ENCODE measurements at regions not wholly inside any gene's neighbourhood (a gene's known extent, or its start where the extent isn't known, plus 50 kb on each side); places are given as distances from the start of the nearest gene placed in this dataset.

- Mint-ChIP-seq H3K9me3 (no peaks in the 10 kb centered on the region), H3K27me3 (no peaks in the 10 kb centered on the region), H3K27ac (no peak overlapping the region), H3K4me3 (no peak overlapping the region), H3K4me1 (no peaks in the 10 kb centered on the region), H3K36me3 (ENCODE audit: low read depth) (no peaks in the 10 kb centered on the region)
- intact Hi-C loops (cut with micrococcal nuclease), result no loop called here
- POLR2A ChIA-PET, result no interaction called here
- ATAC-seq (ENCODE audit: low read depth), result no peak
- TF ChIP-seq CTCF (IDR thresholded peaks at IDR 0.05), result no peak
- CTCF ChIA-PET, result no interaction called here
- no peak for DNase-seq
Observed at GRCh38 chr14:86288336-86288735, 758.4 kb downstream of the FLRT2 start.

GRCh38 chr14:86279405-86279804 lies 749.5 kb downstream of the FLRT2 start:
- H3K27ac Mint-ChIP-seq, result no peak overlapping the region
- POLR2A ChIA-PET, result no interaction called here
- H3K4me1 Mint-ChIP-seq, result no peaks in the 10 kb centered on the region
- intact Hi-C loops (cut with micrococcal nuclease), result no loop called here
- CTCF ChIA-PET, result no interaction called here
- H3K9me3 Mint-ChIP-seq, result peaks cover 3% of the 10 kb centered on the region
- ATAC-seq (ENCODE audit: low read depth), result no peak
- no peaks in the 10 kb centered on the region for H3K36me3 Mint-ChIP-seq (ENCODE audit: low read depth)
- no peak for DNase-seq
- no peak overlapping the region for H3K4me3 Mint-ChIP-seq
- H3K27me3 Mint-ChIP-seq, result no peaks in the 10 kb centered on the region
- no peak for TF ChIP-seq CTCF (IDR thresholded peaks at IDR 0.05)

GRCh38 chr14:86257973-86258372 lies 728.0 kb downstream of the FLRT2 start:
- Mint-ChIP-seq H3K9me3 (no peaks in the 10 kb centered on the region), H3K27ac (no peak overlapping the region), H3K27me3 (no peaks in the 10 kb centered on the region), H3K4me1 (peaks cover 3% of the 10 kb centered on the region), H3K4me3 (no peak overlapping the region), H3K36me3 (ENCODE audit: low read depth) (no peaks in the 10 kb centered on the region)
- DNase-seq (no peak), ATAC-seq (ENCODE audit: low read depth) (no peak)
- CTCF ChIA-PET, result no interaction called here
- intact Hi-C loops (cut with micrococcal nuclease), result no loop called here
- POLR2A ChIA-PET, result no interaction called here
- no peak for TF ChIP-seq CTCF (IDR thresholded peaks at IDR 0.05)

- Mint-ChIP-seq H3K4me3 (no peak overlapping the region), H3K4me1 (peaks cover 8% of the 10 kb centered on the region), H3K36me3 (ENCODE audit: low read depth) (no peaks in the 10 kb centered on the region), H3K9me3 (no peaks in the 10 kb centered on the region), H3K27me3 (no peaks in the 10 kb centered on the region), H3K27ac (no peak overlapping the region)
- intact Hi-C loops (cut with micrococcal nuclease), result no loop called here
- DNase-seq (no peak), ATAC-seq (ENCODE audit: low read depth) (peak; percentile 81)
- no peak for TF ChIP-seq CTCF (IDR thresholded peaks at IDR 0.05)
- ChIA-PET POLR2A (no interaction called here), CTCF (no interaction called here)
Observed at GRCh38 chr14:86243158-86243557, 713.2 kb downstream of the FLRT2 start.

- ATAC-seq (ENCODE audit: low read depth) (no peak), DNase-seq (no peak)
- Mint-ChIP-seq H3K27ac (no peak overlapping the region), H3K27me3 (no peaks in the 10 kb centered on the region), H3K36me3 (ENCODE audit: low read depth) (no peaks in the 10 kb centered on the region), H3K4me3 (no peak overlapping the region), H3K9me3 (peaks cover 5% of the 10 kb centered on the region), H3K4me1 (peaks cover 8% of the 10 kb centered on the region)
- intact Hi-C loops (cut with micrococcal nuclease), result no loop called here
- POLR2A ChIA-PET, result no interaction called here
- no peak for TF ChIP-seq CTCF (IDR thresholded peaks at IDR 0.05)
- CTCF ChIA-PET, result no interaction called here
Observed at GRCh38 chr14:86237733-86238132, 707.8 kb downstream of the FLRT2 start.
